ENCODE measurements at regions not wholly inside any gene's neighbourhood (a gene's known extent, or its start where the extent isn't known, plus 50 kb on each side); places are given as distances from the start of the nearest gene placed in this dataset.

GRCh38 chr5:17991775-17992174 lies 357.5 kb downstream of the TAF11L14 start (continued):
- no peak for TF ChIP-seq ZNF462 (CRISPR knock-in tag; IDR thresholded peaks at IDR 0.05)
- TF ChIP-seq, protein P1, sequence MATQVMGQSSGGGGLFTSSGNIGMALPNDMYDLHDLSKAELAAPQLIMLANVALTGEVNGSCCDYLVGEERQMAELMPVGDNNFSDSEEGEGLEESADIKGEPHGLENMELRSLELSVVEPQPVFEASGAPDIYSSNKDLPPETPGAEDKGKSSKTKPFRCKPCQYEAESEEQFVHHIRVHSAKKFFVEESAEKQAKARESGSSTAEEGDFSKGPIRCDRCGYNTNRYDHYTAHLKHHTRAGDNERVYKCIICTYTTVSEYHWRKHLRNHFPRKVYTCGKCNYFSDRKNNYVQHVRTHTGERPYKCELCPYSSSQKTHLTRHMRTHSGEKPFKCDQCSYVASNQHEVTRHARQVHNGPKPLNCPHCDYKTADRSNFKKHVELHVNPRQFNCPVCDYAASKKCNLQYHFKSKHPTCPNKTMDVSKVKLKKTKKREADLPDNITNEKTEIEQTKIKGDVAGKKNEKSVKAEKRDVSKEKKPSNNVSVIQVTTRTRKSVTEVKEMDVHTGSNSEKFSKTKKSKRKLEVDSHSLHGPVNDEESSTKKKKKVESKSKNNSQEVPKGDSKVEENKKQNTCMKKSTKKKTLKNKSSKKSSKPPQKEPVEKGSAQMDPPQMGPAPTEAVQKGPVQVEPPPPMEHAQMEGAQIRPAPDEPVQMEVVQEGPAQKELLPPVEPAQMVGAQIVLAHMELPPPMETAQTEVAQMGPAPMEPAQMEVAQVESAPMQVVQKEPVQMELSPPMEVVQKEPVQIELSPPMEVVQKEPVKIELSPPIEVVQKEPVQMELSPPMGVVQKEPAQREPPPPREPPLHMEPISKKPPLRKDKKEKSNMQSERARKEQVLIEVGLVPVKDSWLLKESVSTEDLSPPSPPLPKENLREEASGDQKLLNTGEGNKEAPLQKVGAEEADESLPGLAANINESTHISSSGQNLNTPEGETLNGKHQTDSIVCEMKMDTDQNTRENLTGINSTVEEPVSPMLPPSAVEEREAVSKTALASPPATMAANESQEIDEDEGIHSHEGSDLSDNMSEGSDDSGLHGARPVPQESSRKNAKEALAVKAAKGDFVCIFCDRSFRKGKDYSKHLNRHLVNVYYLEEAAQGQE (IDR thresholded peaks at IDR 0.05; ENCODE audit: unreplicated experiment), result no peak
- no peak for TF ChIP-seq EZH2phosphoT487 (IDR thresholded peaks at IDR 0.05; ENCODE audit: unreplicated experiment)
- no peak for TF ChIP-seq EZH2 (IDR thresholded peaks at IDR 0.05; ENCODE audit: low read depth, unreplicated experiment)
- TF ChIP-seq CREB1 (CRISPR knock-in tag; IDR thresholded peaks at IDR 0.05; ENCODE audit: low read depth), result no peak
- no peak for TF ChIP-seq POLR2AphosphoS5 (IDR thresholded peaks at IDR 0.05; ENCODE audit: low read depth)

DNA sequence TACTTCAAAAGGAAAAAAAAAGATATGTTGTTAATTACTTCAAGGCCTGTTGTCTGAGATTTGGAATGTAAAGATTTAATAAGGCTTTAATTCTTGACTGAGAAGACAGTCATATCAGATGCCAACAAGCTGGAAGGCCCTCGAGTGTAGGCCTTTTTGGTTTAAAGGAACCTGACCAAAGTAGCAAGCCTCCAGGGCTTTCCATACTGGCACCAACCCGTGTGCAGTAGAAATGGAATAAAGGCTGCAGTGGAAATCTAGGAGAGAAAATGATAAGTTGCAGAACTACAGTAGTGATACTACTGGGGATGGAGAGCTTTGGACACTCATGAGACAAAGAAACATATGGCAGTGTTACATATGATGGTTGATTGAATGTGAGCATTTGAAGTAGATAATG lies 358.0 kb downstream of the TAF11L14 start:
- Histone ChIP-seq H3K4me3 (no peak overlapping the region), H3K4me2 (no peak overlapping the region), H3K79me2 (replicated peaks; ENCODE audit: insufficient read depth) (no peaks in the 10 kb centered on the region), H3F3A (replicated peaks; ENCODE audit: low read depth) (no peaks in the 10 kb centered on the region), H4K20me1 (replicated peaks; ENCODE audit: insufficient read depth) (no peaks in the 10 kb centered on the region), H3K36me3 (ENCODE audit: insufficient read depth) (no peaks in the 10 kb centered on the region), H3K9me2 (ENCODE audit: insufficient read depth) (no peaks in the 10 kb centered on the region), H2AFZ (no peak overlapping the region), H3K27me3 (ENCODE audit: insufficient read depth) (no peaks in the 10 kb centered on the region), H3K4me1 (ENCODE audit: insufficient read depth) (no peaks in the 10 kb centered on the region), H3K27ac (ENCODE audit: low read depth) (no peak overlapping the region)
- Mint-ChIP-seq H3K27me3 (ENCODE audit: insufficient read depth, low read depth, poor library complexity) (no peaks in the 10 kb centered on the region), H3K9me3 (no peaks in the 10 kb centered on the region), H3K4me1 (peaks cover 7% of the 10 kb centered on the region; the same call in 2 of the 3 replicates), H3K27ac (no peak overlapping the region), H3K36me3 (ENCODE audit: low read depth) (no peaks in the 10 kb centered on the region), H3K4me3 (no peak overlapping the region)
- ATAC-seq (no peak), DNase-seq (ENCODE audit: low spot score) (no peak)
- no peak for TF ChIP-seq ZNF114 (CRISPR knock-in tag; IDR thresholded peaks at IDR 0.05)
- TF ChIP-seq ZNF462 (CRISPR knock-in tag; IDR thresholded peaks at IDR 0.05), result no peak
